Heart left ventricle (tissue), 16 donors: ENCODE measurements at regions not wholly inside any gene's neighbourhood (a gene's known extent, or its start where the extent isn't known, plus 50 kb on each side); places are given as distances from the start of the nearest gene placed in this dataset.

Source experiments
- ATAC-seq, 4 donors: fragments of 200-7000 bp; cut with Tn5 transposase; one replicate each; pipeline ENCODE4 v1.9.1; 2020 to 2022; ENCODE audit warnings: moderate library complexity in 4 of 4, mild to moderate bottlenecking in 3 of 4, moderate number of reproducible peaks in 1 of 4
- DNase-seq, 5 donors: peaks; one replicate each; pipeline ENCODE4 v3.0.0-alpha.2; 2020
- H3K27ac ChIP-seq, 12 donors: fragments of 200-600 bp; sonication (generic) in 4 of 12; one replicate each; pipeline versions ENCODE4 v1.5.0 to v1.8.0; 2016 to 2022; ENCODE audit warnings: mild to moderate bottlenecking in 2 of 12
- H3K27me3 ChIP-seq, 9 donors: fragments of 200-600 bp; sonication (generic) in 2 of 9; one replicate each; pipeline versions ENCODE4 v1.5.1 to v1.8.0; 2016 to 2022; ENCODE audit warnings: mild to moderate bottlenecking in 3 of 9
- H3K36me3 ChIP-seq, 9 donors: fragments of 200-600 bp; sonication (generic) in 2 of 9; one replicate each; pipeline versions ENCODE4 v1.5.0 to v1.8.0; 2018 to 2022; ENCODE audit warnings: mild to moderate bottlenecking in 2 of 9
- H3K4me1 ChIP-seq, 12 donors: fragments of 200-600 bp; sonication (generic) in 4 of 12; one replicate each; pipeline versions ENCODE4 v1.5.0 to v1.8.0; 2016 to 2022; ENCODE audit warnings: mild to moderate bottlenecking in 3 of 12
- H3K4me3 ChIP-seq, 12 donors: fragments of 200-600 bp; sonication (generic) in 4 of 12; one replicate each; pipeline versions ENCODE4 v1.5.0 to v1.8.0; 2017 to 2022; ENCODE audit warnings: mild to moderate bottlenecking in 9 of 12, moderate library complexity in 4 of 12
- H3K9me3 ChIP-seq, 12 donors: fragments of 200-600 bp; sonication (generic) in 4 of 12; one replicate each; pipeline versions ENCODE4 v1.5.0 to v1.8.0; 2016 to 2022; ENCODE audit warnings: mild to moderate bottlenecking in 1 of 12
- CTCF ChIP-seq, 12 donors: fragments of 200-600 bp; sonication (generic) in 4 of 12; IDR thresholded peaks; one replicate each; pipeline versions ENCODE4 v1.5.0 to v1.8.0; 2018 to 2022; ENCODE audit warnings: antibody characterized with exemption in 12 of 12, mild to moderate bottlenecking in 5 of 12
- POLR2A ChIP-seq, 2 donors: fragments of 450-650 bp; IDR thresholded peaks; one replicate each; pipeline ENCODE4 v1.6.1; 2017; ENCODE audit warnings: antibody characterized with exemption in 2 of 2, mild to moderate bottlenecking in 2 of 2, moderate library complexity in 2 of 2
- WGBS, 4 donors: extraction: QIAGEN DNeasy Blood & Tissue Kit in 2 of 4; methylation state at CpG; one replicate each; pipeline versions ENCODE4 v1.1.5 to v1.1.7; 2013 to 2018; 5-methylcytosine and 5-hydroxymethylcytosine counted together
- intact Hi-C, 10 donors: fragments of 100-400 bp; cut with DNase I; formaldehyde crosslinking; loops; one replicate each; pipeline versions ENCODE4 v1.11.1 to v1.14.2; 2022
- donor health status: ischemic (EF 13 %, LVEDD 7.1; RV severe dilation, severe dysfunction).
- donor health status: healthy with polysubstance abuse.
- donor health status: DM: no; HTN: yes; CAD: no.
- donor health status: DM: no; HTN: no; CAD: no.
- donor health status: ischemic (EF 25% LVEDD 6.9; RV normal size, moderate dysfunction).
- donor health status: ischemic (EF 25% LVEDD 5.7; RV mildly dilated, moderate dysfunction).
- donor health status: healthy.
- donor health status: DM: yes; HTN: yes; CAD: no.
- donor health status: ischemic (EF 35%, LVEDD 5.7; RV mildly dilated, moderate dysfunction).
- donor health status: nonischemic (EF 11% LVEDD 7.7; RV severe dilation, severe dysfunction).
- donor health status: DM: yes; HTN: yes; CAD: no.
- donor health status: PGD.
- donor health status: ischemic (EF 29% LVEDD 5.4; RV normal size, mild dysfunction).
- donor health status: nonischemic (EF 23%, LVEDD 6.1; RV moderate dilation, normal function).

- no peak for DNase-seq
- WGBS, 4 donors: 62 to 83% (median 72%) methylated on average over 3 of the region's 3 CpGs
- ATAC-seq: no peak
These were observed 116.1 kb upstream of the BACH2 start for GRCh38 chr6:90412538-90413369.

GRCh38 chr6:90411292-90411781, 114.7 kb upstream of the BACH2 start:
- intact Hi-C loops: no loop called here
- 88 to 96% (median 91%) methylated on average over 7 of the region's 7 CpGs for WGBS, 4 donors
- Histone ChIP-seq H3K4me1 (peaks cover 0 to 9% (median 4%) of the 10 kb centered on the region in 12 donors), H3K27me3 (no peaks in the 10 kb centered on the region), H3K36me3 (no peaks in the 10 kb centered on the region), H3K27ac (no peak overlapping the region), H3K4me3 (no peak overlapping the region), H3K9me3 (no peaks in the 10 kb centered on the region)
- TF ChIP-seq CTCF (IDR thresholded peaks at IDR 0.05) (no peak), POLR2A (IDR thresholded peaks at IDR 0.05) (no peak)
- ATAC-seq (no peak), DNase-seq (no peak)

More at GRCh38 chr6:90412538-90413369, 116.1 kb upstream of the BACH2 start:
- Histone ChIP-seq H3K4me1 (peaks cover 0 to 13% (median 6%) of the 10 kb centered on the region in 12 donors), H3K4me3 (no peak overlapping the region), H3K27me3 (no peaks in the 10 kb centered on the region), H3K9me3 (no peaks in the 10 kb centered on the region), H3K36me3 (no peaks in the 10 kb centered on the region), H3K27ac (no peak overlapping the region)
- intact Hi-C loops: no loop called here
- TF ChIP-seq POLR2A (IDR thresholded peaks at IDR 0.05): no peak
- no peak for TF ChIP-seq CTCF (IDR thresholded peaks at IDR 0.05)

GRCh38 chr6:90409700-90410099, 113.1 kb upstream of the BACH2 start:
- Histone ChIP-seq H3K9me3 (no peaks in the 10 kb centered on the region), H3K36me3 (no peaks in the 10 kb centered on the region), H3K27me3 (no peaks in the 10 kb centered on the region), H3K4me1 (peaks cover 0 to 9% (median 4%) of the 10 kb centered on the region in 12 donors), H3K4me3 (no peak overlapping the region), H3K27ac (no peak overlapping the region)
- 42 to 97% (median 92%) methylated on average over 1 of the region's 1 CpG for WGBS, 4 donors
- no peak for DNase-seq
- ATAC-seq: no peak
- no peak for TF ChIP-seq POLR2A (IDR thresholded peaks at IDR 0.05)
- no peak for TF ChIP-seq CTCF (IDR thresholded peaks at IDR 0.05)
- intact Hi-C loops: no loop called here

- Histone ChIP-seq H3K36me3 (no peaks in the 10 kb centered on the region), H3K27ac (no peak overlapping the region), H3K27me3 (no peaks in the 10 kb centered on the region), H3K4me1 (peaks cover 0 to 10% (median 3%) of the 10 kb centered on the region in 12 donors), H3K9me3 (no peaks in the 10 kb centered on the region), H3K4me3 (no peak overlapping the region)
- ATAC-seq (peak in 1 of 4 donors; percentile 25), DNase-seq (no peak)
- WGBS, 4 donors: 54 to 70% (median 65%) methylated on average over 3 of the region's 3 CpGs
- intact Hi-C loops: no loop called here
- TF ChIP-seq CTCF (IDR thresholded peaks at IDR 0.05): no peak
- TF ChIP-seq POLR2A (IDR thresholded peaks at IDR 0.05): no peak
These were observed 110.3 kb upstream of the BACH2 start for GRCh38 chr6:90406957-90407356.
